Activated CD4-positive, alpha-beta T cell treated with anti-CD3 and anti-CD28 coated beads, Interleukin-2, Interleukin-4, amounts not matched to agents 100 ng/mL and 50 ng/mL, durations not matched to agents 16 hours and 8 hours (primary cell): ENCODE measurements at regions not wholly inside any gene's neighbourhood (a gene's known extent, or its start where the extent isn't known, plus 50 kb on each side); places are given as distances from the start of the nearest gene placed in this dataset.

Experiments
- DNase-seq: peaks from one replicate; pipeline ENCODE4 v3.0.0-alpha.2; 2020; ENCODE audit warnings: low spot score

DNA sequence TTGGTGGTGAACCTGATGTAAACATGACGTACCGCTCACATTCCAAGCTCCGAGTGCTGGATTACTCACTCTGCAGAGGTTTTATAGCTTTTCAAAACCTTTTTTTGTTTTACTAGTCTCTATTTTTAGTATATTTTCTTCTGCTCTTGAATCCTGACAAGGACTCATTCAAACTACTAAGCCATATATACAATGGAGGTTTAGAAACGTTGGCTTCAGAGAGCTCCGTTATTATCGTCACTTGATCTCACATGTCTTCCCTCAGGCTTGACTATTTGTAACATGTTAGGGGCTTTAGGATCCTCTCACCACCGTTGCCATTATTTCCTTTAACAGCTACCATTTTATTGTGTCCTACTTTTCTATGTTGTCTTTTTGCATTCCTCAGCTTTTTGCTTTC is 1321.5 kb upstream of the FLRT2 start:
- no peak for DNase-seq

DNA sequence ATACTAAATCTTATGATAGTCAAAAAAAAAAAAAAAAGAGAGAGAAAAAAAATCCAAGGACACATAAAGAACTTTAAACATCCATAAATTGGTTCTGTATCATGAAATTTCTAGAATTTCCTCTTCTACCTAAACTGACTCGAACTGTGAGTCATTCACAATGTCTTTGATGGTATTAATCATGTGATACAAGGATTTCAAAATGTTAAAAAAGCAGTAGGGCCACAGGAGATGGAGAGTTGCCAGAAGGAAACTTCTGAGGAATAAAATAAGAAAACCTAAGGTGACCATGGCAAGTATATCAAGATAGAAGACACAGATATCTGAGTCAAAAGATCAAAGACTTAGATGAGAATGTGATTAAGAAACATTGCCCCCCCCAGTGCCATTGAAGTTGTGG is 1320.9 kb upstream of the FLRT2 start:
- DNase-seq: no peak

DNA sequence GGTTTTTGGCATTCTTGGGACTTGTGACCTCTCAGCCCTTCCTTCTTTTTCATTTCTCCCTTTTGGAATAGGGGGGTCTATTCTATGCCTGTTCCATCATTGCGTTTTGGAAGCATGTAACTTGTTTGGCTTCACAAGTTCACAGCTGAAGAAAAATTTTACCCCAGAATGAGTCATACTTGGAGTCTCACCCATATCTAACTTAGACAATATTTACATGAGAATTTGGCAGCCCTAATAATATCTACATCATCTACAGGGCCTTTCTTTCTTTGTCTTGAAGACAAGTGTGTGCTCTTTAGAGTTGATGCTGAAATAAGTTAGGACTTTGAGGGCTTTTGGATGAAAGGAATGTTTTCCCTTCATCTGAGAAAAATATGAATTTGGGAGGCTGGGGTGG is 1312.9 kb upstream of the FLRT2 start:
- no peak for DNase-seq

DNA sequence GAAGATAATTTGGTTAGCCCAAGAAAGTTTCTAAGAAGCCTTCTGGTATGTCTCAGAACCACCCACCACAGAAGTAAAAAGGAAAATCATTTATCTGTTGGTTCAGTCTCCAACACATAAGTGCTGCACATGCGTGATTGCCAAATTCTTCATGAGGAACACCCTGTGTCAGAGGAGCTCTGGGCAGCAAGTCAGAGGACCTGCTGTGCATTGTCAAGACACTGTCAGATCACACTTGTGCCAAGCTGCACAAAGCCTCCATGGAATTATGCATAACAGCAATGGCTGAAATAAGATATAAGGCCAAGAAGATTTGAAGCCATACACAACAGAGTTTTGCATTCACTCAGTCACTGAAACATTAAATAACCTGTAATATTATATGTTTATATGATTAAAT is 1304.7 kb upstream of the FLRT2 start:
- no peak for DNase-seq

DNA sequence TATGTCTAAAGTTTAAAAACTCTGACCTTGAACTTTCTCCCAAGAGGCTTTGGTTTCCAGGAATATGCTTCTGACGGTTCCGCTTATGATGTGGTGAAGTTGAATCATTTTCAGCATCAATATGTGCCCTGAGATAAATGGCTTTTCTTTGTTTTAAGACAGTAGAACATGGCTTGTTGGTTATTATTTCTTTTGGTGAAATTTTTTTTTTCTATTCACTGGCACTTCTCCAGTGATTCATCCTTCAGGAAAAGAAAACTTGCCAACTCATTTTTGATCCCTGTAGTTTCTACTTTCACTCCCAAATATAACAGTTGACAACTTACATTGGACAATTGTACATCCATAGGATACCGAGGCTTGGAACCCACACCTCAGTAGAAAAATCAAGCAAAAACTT is 1301.2 kb upstream of the FLRT2 start:
- no peak for DNase-seq

DNA sequence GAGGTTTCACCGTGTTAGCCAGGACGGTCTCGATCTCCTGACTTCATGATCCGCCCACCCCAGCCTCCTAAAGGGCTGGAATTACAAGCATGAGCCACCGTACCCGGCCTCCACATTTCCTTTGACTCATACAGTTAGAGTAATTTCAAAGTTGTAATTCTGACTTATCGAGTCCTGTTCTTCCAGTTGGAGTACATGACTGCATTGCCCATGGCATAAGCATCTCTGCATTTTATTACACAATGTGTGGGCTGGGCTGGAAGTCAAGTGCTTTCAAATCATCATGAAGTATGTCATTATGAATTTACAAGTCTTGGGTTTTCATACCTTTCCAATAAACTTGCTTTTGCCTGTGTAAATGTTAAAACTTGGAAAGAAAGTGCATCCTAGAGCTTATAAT is 1295.7 kb upstream of the FLRT2 start:
- DNase-seq: no peak

DNA sequence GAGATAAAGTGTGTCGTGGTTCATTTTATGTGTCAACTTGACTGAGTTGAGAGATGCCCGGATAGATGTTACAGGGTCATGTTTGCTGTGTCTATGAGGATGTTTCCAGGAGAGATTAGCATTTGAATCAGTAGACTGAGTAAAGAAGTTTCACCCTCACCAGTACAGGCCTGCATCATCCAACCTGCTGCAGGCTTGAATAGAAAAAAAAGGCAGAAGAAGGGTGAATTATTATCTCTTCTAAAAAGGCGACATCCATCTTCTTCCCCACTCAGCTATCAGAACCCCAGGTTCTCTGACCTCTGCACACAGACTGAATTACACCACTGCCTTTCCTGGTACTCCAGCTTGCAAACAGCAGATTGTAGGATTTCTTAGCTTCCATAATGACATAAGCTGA is 1293.7 kb upstream of the FLRT2 start:
- DNase-seq: no peak

DNA sequence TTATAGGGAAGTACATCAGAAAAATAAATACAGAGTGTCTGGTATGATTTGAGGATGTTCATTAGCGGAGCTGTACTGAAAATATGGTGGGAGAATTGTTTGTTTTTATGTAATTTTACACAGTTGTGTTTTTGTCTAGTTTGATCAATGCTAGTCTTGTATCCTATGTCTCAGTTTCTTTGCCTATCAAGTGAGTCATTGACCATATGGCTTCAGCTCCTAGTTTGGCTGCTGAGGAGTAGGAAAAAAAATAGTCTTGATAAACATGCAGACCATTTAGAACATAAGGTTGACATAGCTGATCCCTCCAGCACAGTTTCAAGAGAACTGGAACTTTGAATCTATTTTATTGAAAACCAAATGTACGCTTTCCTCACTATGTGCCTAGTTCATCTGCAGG is 1292.1 kb upstream of the FLRT2 start:
- no peak for DNase-seq

DNA sequence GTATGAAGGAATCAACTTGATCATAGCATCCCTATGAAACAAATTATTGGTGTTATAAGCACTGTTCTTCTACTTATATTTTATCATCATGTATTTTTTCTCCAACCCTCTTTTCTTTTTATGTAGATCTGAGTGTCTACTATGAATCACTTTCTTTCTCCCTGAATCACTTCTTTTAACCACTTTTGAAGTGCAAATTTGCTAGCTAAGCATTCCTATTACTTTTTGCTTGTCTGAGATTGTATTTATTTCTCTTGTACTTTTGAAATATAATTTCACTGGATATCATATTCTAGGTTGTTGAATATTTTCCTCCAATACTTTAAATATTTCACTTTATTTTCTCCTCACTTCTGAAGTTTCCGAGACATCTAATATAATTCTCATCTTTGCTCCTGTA is 1282.3 kb upstream of the FLRT2 start:
- DNase-seq: no peak

DNA sequence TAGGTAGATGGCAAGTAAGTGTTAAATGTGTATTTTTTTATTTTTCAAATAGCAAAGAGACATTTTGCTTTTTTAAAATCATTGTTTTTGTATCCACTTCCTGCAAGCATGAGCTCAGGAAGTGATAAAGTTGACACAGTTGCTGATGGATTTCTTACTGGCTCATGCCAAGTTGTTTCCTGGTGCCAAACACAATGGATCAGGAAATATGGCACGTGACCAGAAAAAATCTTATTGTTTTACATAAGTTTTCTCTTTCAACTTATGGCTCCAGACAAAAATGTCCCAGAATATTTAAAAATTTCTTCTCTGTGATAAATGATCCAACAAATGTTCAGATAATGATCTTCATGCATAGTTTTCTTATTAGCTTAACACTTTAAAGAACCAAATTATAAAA is 1279.1 kb upstream of the FLRT2 start:
- no peak for DNase-seq

DNA sequence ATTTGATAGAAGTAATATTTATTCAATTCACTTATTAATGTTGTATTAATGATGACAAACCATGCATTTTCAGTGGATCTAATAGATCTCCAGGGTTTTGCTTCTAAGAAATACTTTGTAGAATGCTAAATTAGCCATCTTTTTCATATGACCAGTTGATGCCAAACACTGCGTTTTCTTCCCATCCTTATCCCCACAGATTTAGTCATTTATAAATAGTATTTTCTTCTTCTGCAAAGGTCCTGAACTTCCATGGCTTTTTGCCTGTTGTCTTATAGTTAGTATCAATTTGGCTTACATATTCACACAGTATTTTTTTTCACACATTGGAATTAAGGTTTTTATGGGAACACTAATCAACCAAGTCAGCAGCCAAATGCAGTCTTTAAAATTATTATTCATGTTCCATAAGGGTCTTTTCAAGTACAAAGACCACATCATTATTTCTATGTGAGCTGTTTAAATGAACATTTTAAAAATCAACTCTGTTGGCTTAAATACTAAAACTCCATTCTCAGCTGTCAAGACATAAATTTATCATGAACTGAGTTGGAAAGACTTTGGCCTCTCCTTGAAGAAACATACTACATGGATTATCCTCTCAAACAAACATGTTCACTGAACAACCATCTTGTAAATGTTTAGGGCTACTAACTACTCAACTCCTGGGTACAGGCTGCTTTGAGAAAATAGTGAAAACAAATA is 1278.4 kb upstream of the FLRT2 start:
- no peak for DNase-seq

DNA sequence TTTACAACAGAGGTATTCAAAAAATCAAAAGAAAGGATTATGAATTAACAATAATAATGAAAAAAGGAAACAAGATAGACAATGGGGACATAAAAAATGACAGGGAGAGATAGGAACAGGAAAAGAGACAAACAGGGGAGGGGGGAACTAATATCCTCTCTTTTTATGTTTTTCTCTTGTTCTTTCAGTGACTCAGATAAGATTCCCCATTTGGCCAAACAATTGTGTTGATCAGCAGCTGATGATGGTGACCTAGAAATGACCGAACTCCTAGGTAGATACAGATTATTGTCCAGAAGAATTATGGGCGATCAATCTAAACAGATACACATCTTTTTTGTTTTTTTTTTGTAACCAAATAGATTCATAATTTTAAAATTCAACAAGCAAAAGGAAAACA is 1277.2 kb upstream of the FLRT2 start:
- no peak for DNase-seq

DNA sequence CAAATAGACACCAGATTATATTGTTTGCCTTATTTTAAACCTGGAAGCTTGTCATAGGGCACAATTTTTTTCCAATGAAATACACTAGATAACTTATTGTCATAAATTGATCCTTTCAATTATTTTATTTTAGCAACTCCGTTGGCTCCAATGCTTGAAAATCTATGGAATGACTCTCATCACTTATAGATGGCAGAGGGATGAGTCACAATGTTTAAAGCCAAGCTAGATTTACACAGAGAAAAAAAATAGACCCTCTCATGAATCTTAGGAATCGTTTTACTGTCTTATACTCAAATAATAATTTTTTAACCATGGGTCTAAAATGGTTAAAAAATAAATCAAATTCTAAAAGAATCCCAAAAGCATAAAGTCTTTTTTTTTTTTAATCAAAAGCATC is 1276.6 kb upstream of the FLRT2 start:
- no peak for DNase-seq

DNA sequence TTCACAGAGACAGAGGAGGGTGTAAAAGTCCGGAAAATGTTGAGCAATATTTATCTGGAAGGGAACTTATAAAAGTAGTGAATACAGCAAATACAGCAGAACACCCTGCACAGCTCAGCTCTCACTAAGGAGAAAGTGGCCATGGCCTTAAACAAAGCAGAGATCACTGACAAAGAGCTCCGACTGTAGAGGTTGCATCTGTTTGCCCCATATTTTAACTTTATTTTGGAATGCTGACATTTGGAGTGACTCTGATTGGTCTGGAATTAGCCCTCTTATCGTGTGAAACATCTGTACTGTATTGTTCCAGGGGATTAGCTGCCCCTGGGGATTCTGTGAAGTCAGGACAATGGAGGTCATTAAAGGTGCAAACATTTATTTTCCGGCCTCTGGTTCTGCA is 1275.7 kb upstream of the FLRT2 start:
- DNase-seq: no peak

DNA sequence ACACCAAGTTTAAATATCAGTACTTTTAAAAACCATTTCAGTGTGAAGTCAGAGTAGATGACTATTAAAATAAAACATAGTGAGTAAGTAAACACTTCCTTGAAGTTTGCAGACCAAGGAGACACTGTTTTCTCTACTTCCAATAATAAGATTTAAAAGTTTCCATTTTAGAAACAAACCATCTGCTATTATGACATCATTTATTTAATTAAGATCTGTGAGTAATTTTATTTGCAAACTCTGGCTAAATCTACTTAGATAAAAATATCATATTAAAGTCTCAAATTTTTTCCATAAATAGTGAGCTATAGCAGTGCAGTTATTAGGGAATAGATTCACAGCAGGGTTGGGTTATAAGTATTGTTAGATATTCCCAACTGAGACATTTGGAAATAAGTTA is 1267.0 kb upstream of the FLRT2 start:
- DNase-seq: no peak

DNA sequence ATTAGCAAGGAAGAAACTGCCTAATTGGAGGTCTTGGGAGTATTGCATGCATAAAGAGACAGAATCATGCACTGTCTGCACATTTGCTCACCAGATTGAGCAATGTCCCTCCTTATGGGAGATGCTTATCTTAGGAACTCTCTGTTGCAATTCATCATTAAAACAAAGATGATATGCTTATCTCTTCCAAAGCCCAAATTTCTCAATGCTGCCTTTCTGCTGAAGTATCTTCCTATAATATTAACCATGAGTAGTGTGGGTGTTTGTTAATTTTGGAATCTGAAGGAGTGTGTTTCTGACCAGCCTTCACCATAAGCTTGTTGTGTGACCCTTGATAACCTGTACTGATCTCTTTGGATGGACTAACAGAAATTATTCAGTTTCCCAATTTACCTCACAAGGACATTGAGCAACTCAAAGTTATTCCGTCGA is 1257.6 kb upstream of the FLRT2 start:
- no peak for DNase-seq

DNA sequence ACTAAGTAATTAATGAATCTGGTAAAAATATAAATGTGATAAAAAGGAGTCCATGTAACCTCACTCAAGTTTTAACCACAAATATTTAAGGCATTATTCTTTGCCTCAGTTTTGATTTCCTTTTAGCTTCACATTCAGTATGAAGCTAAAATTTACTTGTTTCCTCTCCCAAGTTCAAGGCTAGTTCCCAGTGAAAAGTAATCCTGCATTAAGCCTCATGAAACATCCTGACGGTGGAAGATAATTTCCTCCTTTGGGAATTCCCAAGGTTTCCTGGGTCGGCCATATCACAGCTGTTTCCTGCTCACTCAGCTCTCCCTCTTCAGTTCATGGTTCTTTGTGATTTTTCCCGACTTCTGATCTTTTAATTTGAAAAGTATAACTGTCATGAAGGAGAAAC is 1256.8 kb upstream of the FLRT2 start:
- no peak for DNase-seq

DNA sequence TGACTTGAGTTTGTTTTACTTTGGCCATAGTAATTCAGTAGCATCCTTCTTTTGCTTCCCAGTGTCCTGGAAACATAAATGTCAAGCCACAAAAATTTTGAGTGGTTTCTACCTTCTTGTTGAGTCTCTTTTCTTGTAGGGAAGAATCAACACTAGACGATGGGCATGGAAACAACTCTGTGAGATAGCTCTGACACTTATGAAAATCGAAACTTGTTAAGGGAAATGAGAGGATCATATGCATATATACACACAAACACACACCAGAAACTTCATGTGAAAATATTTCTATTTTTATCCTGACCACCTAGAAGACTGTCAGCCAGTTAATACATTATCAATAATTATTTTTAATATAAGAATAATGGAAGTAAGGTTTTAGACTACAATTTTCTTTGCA is 1247.3 kb upstream of the FLRT2 start:
- DNase-seq: no peak

DNA sequence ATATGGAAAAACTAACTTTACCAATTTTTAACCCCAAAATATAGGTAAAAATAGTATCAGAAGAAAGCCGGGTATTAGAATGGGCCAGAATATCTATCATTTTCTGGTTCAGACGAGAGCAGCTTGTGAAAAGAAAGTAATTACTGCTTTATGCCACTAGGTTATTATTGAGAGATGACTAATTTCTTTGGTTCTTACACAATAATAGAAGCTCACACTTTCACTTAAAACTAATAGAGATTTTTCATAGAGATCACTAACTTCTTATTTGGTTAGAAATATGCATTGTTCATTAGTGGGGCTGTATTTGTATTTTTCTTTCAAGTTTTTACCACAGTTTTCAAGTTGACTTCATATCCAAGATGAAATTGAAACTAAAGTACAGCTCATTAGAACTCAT is 1241.2 kb upstream of the FLRT2 start:
- no peak for DNase-seq

DNA sequence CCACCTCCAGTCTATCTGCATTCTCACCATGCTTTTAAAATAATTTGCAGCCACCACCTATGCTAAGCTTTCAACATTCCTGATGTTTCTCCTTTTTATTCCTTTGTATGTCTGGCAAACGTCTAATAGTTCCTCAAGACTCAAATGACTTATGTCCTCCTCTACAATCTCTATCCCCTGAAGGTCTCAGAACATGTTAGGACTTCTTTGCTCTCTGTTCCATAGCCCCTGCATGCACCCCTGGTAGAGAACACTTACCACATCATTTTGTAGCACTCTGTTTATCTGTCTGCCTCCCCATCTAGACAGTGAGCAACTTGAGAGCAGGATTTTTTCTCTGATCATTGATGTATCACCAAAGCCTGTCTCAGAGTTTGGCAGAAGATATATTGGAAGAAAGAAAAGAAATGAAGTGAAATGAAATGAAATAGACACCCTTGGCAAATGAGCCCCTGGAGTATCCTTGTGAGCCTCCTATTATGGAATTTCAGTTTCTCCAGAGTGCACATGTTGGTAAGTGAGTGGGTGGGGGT is 1231.2 kb upstream of the FLRT2 start:
- DNase-seq: no peak

DNA sequence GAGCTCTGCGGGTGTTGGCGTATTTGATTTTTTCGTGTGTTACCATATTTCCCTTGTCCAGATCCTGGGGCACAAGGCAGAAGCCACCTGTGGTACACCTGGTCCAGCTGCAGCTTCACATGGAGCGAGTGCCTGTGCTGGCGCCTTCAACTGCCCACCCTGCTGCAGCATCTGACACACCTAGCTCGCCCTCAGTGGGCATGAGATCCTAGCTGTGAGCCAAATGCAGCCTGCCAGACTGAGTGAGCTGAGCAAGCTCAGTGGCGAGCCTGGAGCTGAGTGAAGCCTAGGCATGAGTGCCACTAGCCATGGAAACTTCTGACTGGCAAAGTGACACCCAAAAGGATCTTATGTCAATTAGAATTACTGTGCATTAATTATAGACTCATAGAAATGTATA is 1226.8 kb upstream of the FLRT2 start:
- DNase-seq: no peak

DNA sequence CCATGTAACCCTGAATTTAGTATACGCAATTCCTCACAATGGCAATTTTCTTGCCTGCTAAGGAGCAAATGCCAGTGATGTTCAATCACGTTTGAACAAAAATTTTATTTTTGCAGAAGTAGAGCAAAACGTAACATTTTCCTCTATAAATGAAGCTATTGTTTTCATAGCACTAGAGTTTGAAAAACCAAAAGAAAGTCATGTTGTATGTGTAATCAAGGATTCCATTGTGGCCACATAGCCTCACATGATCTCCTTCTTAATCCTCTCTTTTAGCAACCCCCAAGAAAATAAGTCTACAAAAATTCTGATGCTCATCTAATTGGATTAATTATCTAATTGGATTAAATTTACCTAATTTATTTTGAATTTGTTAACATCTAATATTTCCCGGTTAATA is 1217.4 kb upstream of the FLRT2 start:
- no peak for DNase-seq

DNA sequence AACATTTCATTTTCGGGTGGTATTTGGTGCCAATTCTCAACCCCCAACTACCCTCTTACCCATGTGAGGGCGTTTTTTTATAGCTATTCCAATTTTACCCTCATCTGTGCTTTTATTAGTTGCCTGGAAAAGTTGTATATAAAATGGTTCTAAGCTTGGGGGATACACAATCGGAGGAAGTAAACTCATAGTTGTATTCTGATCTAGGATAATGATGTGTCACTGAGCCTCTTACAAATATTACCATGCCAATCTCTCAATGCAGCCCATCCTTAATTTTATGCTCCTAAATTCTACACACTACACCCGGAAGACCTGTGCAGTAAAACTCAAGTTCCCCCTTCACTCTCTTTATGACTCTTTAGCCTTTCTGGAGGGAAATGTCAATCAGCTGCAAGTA is 1206.5 kb upstream of the FLRT2 start:
- no peak for DNase-seq

DNA sequence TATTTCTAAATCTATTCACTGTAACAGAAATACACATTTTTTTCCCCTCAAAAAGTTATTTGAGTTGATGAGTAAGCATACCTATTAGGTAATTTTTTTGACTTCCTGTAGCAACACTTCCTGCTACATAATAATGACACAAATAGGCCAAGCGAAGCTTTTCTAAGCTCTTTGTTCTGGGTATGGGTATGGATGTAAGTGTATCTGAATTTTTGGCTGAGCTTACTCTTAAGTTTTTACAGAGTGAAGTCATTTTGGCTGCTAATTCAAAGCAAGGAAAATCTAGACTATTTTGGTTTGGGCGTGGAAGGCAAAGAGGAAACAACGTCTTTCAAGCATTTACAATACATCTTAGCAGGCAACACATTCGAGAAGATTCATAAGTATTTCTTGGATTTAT is 1206.0 kb upstream of the FLRT2 start:
- no peak for DNase-seq

DNA sequence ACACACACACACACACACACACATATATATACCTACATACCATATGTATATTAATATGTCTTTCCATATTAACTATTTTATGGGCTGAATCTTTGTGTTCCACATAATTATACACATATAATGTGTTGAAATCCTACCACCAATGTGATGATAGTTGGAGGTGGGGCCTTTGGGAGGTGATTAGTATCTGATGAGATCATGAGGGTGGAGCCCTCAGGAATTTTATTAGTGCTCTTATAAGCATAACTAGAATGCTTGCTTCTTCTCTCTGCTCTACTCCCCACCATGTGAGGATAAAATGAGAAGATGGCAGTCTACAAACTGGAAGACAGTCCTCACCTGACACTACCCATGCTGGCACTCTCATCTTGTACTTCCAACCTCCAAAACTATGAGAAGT is 1193.5 kb upstream of the FLRT2 start:
- no peak for DNase-seq
